Kidney (tissue), 13 donors: ENCODE measurements at regions not wholly inside any gene's neighbourhood (a gene's known extent, or its start where the extent isn't known, plus 50 kb on each side); places are given as distances from the start of the nearest gene placed in this dataset.

ENCODE experiments used
- DNase-seq, 5 donors: peaks; one replicate each; pipeline ENCODE4 v3.0.0-alpha.2; 2013 to 2020
- FAIRE-seq: peaks from 2 replicates; lab custom pipeline; 2012; peaks lifted over from hg19 to GRCh38; lab: Jason Lieb, UNC
- H3K27ac ChIP-seq, 2 donors: one replicate each; pipeline ENCODE4 v1.7.0; 2013; ENCODE audit warnings: low read depth in 2 of 2, low read length in 2 of 2, inconsistent platforms in 1 of 2
- H3K27me3 ChIP-seq: one replicate; pipeline ENCODE4 v1.7.1; 2013; ENCODE audit warnings: low read length, inconsistent platforms; ENCODE audit not compliant: control insufficient read depth, insufficient read depth
- H3K36me3 ChIP-seq, 3 donors: one replicate each; pipeline versions ENCODE4 v1.7.0 to v1.7.1; 2013; ENCODE audit warnings: low read length in 3 of 3, control low read depth in 1 of 3, inconsistent platforms in 1 of 3; ENCODE audit not compliant: insufficient read depth in 3 of 3, control insufficient read depth in 2 of 3
- H3K4me1 ChIP-seq, 3 donors: one replicate each; pipeline versions ENCODE4 v1.7.0 to v1.7.1; 2013; ENCODE audit warnings: low read length in 3 of 3, inconsistent platforms in 1 of 3, low read depth in 1 of 3; ENCODE audit not compliant: control insufficient read depth in 2 of 3, insufficient read depth in 2 of 3
- H3K4me3 ChIP-seq, 3 donors: one replicate each; pipeline versions ENCODE4 v1.7.0 to v1.8.1; 2013; ENCODE audit warnings: low read length in 3 of 3, control low read depth in 1 of 3, inconsistent platforms in 1 of 3
- H3K9ac ChIP-seq, 3 donors: one replicate each; pipeline versions ENCODE4 v1.7.0 to v1.7.1; 2013; ENCODE audit warnings: low read length in 3 of 3, control low read depth in 1 of 3, inconsistent platforms in 1 of 3
- H3K9me3 ChIP-seq, 3 donors: one replicate each; pipeline versions ENCODE4 v1.7.0 to v1.7.1; 2013; ENCODE audit warnings: low read length in 3 of 3, control low read depth in 1 of 3, inconsistent platforms in 1 of 3; ENCODE audit not compliant: control insufficient read depth in 2 of 3, insufficient read depth in 1 of 3
- intact Hi-C: fragments of 100-400 bp; cut with DNase I; formaldehyde crosslinking; loops from one replicate; pipeline ENCODE4 v1.11.1; 2022
- TF ChIP-seq, protein P1 (sequence below): IDR thresholded peaks from 3 replicates; pipeline ENCODE4 v1.5.1; 2012; ENCODE audit warnings: mild to moderate bottlenecking, moderate library complexity, borderline replicate concordance; ENCODE audit not compliant: insufficient read depth; ENCODE audit errors: extremely low read depth
- donor health status: control.
- donor health status: control.
- donor health status: control.
- donor health status: control.
- donor health status: control.
- donor health status: DM: yes; HTN: yes; CAD: no.
- donor health status: Normal renal cell carcinoma (clear cell type).

DNA sequence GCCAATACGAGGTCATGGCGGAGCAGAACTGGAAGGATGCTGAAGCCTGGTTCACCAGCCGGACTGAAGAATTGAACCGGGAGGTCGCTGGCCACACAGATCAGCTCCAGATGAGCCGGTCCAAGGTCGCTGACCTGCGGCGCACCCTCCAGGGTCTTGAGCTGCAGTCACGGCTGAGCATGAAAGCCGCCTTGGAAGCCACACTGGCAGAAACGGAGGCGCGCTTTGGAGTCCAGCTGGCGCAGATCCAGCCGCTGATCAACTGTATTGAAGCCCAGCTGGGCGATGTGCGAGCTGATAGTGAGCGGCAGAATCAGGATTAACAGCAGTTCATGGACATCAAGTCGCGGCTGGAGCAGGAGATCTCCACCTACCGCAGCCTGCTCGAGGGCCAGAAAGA lies 296.9 kb downstream of the OGFRL1 start:
- Histone ChIP-seq H3K4me1 (no peaks in the 10 kb centered on the region), H3K4me3 (no peak overlapping the region), H3K9ac (no peak overlapping the region), H3K27me3 (no peaks in the 10 kb centered on the region), H3K9me3 (peaks cover 0 to 3% (median 0%) of the 10 kb centered on the region in 3 donors), H3K27ac (no peak overlapping the region), H3K36me3 (no peaks in the 10 kb centered on the region)
- intact Hi-C loops: no loop called here
- DNase-seq (peak in 1 of 5 donors; percentile 64), FAIRE-seq (no peak)
- TF ChIP-seq, protein P1, sequence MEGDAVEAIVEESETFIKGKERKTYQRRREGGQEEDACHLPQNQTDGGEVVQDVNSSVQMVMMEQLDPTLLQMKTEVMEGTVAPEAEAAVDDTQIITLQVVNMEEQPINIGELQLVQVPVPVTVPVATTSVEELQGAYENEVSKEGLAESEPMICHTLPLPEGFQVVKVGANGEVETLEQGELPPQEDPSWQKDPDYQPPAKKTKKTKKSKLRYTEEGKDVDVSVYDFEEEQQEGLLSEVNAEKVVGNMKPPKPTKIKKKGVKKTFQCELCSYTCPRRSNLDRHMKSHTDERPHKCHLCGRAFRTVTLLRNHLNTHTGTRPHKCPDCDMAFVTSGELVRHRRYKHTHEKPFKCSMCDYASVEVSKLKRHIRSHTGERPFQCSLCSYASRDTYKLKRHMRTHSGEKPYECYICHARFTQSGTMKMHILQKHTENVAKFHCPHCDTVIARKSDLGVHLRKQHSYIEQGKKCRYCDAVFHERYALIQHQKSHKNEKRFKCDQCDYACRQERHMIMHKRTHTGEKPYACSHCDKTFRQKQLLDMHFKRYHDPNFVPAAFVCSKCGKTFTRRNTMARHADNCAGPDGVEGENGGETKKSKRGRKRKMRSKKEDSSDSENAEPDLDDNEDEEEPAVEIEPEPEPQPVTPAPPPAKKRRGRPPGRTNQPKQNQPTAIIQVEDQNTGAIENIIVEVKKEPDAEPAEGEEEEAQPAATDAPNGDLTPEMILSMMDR: no peak

DNA sequence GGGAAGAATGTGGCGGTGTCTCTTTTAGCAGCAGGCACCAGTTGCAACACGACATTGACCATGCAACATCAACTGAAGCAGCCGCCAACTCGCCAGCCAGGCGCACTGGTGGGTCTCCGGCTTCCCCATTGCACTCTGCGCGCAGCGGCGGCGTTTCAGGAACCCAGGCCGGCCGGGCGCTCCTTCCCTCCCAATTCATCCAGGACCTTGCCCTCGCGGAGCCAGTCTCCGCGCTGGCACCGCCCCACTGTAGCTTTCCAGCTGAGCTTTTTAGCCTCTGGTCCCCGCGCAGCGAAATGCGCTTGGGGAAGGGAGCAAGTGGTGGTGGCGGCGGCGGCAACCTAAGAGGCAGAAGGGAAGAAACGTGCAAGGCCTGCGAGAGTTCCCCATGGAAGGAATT lies 297.9 kb upstream of the RIMS1 start:
- H3K27me3 ChIP-seq: no peaks in the 10 kb centered on the region
- TF ChIP-seq, protein P1: no peak
- DNase-seq (peak in 4 of 5 donors; percentile 3 to 44 (median 17)), FAIRE-seq (no peak)
- no peaks in the 10 kb centered on the region for H3K4me1 ChIP-seq
- H3K9me3 ChIP-seq: peaks cover 0 to 3% (median 0%) of the 10 kb centered on the region in 3 donors
- no peaks in the 10 kb centered on the region for H3K36me3 ChIP-seq
- intact Hi-C loops: no loop called here
- H3K27ac ChIP-seq: no peak overlapping the region
- H3K9ac ChIP-seq: no peak overlapping the region
- H3K4me3 ChIP-seq: no peak overlapping the region

DNA sequence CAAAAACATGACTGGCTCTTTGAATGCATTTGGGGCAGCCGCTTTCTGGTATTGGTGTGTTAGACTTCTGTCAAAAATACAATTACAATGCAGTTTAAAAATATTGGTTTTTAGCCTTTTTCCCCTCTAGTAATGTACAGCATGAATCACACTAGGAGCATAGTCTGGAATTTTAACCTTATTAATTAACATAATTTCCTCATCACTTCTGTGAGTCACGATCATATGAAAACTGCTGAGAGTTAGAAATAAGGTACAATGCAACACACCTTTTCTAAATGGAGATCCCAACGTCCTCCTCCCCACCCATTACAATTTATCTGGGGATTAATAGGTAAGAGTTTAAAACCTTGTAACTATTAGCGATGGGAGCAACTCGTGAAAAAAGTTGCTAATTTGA lies 297.1 kb upstream of the RIMS1 start:
- Histone ChIP-seq H3K36me3 (no peaks in the 10 kb centered on the region), H3K27me3 (no peaks in the 10 kb centered on the region), H3K9me3 (peaks cover 0 to 3% (median 0%) of the 10 kb centered on the region in 3 donors), H3K27ac (no peak overlapping the region), H3K4me1 (no peaks in the 10 kb centered on the region), H3K9ac (no peak overlapping the region), H3K4me3 (no peak overlapping the region)
- DNase-seq (no peak), FAIRE-seq (no peak)
- intact Hi-C loops: no loop called here
- TF ChIP-seq, protein P1: no peak

DNA sequence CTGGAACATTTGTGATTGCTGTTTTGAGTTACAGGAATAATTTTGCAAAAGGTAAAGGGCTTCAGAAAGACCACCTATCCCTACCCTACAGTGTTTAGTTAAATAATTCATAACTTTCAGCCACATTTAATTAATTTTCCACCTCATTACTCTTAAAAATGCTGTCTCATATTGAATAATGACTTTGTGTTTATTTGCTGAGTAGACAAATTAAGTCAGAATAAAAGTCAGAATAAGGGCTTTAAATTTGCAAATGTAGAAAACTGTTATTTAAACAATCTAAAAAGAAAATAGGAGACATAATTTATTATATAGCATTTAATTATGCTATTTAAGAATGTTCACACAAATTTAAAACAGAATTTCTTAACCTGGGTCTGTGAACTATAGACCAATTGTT lies 293.7 kb upstream of the RIMS1 start:
- Histone ChIP-seq H3K4me3 (no peak overlapping the region), H3K27ac (no peak overlapping the region), H3K4me1 (no peaks in the 10 kb centered on the region), H3K27me3 (no peaks in the 10 kb centered on the region), H3K9ac (no peak overlapping the region), H3K9me3 (no peaks in the 10 kb centered on the region), H3K36me3 (no peaks in the 10 kb centered on the region)
- DNase-seq (no peak), FAIRE-seq (no peak)
- TF ChIP-seq, protein P1: no peak
- intact Hi-C loops: no loop called here
